Upper lobe of left lung (tissue), 4 donors: ENCODE measurements at regions not wholly inside any gene's neighbourhood (a gene's known extent, or its start where the extent isn't known, plus 50 kb on each side); places are given as distances from the start of the nearest gene placed in this dataset.

Experiments used
- CTCF ChIP-seq, 6 experiments: fragments of 450-650 bp in 4 of 6; fragments of 200-600 bp in 2 of 6; sonication (generic) in 2 of 6; IDR thresholded peaks; one replicate each; pipeline ENCODE4 v1.5.1; 2016 to 2019; ENCODE audit warnings: antibody characterized with exemption in 6 of 6
- POLR2A ChIP-seq, 4 donors: fragments of 450-650 bp; IDR thresholded peaks; one replicate each; pipeline ENCODE4 v1.5.1; 2016 to 2017; ENCODE audit warnings: antibody characterized with exemption in 4 of 4, mild to moderate bottlenecking in 2 of 4
- POLR2AphosphoS5 ChIP-seq, 2 donors: sonication (generic); formaldehyde crosslinking; IDR thresholded peaks; one replicate each; pipeline ENCODE4 v1.5.1; 2017; ENCODE audit warnings: antibody characterized with exemption in 2 of 2

GRCh38 chr18:27652480-27653121, 467.5 kb upstream of the CHST9 start:
- no peak for TF ChIP-seq CTCF (IDR thresholded peaks at IDR 0.05)
- no peak for TF ChIP-seq POLR2A (IDR thresholded peaks at IDR 0.05)
- no peak for TF ChIP-seq POLR2AphosphoS5 (IDR thresholded peaks at IDR 0.05)
